ENCODE measurements at regions not wholly inside any gene's neighbourhood (a gene's known extent, or its start where the extent isn't known, plus 50 kb on each side); places are given as distances from the start of the nearest gene placed in this dataset.
"Not testable (repeated sequence)": the region's sequence is repeated elsewhere in the genome, so short reads cannot be mapped to it uniquely, and the experiment has no call there.

DNA sequence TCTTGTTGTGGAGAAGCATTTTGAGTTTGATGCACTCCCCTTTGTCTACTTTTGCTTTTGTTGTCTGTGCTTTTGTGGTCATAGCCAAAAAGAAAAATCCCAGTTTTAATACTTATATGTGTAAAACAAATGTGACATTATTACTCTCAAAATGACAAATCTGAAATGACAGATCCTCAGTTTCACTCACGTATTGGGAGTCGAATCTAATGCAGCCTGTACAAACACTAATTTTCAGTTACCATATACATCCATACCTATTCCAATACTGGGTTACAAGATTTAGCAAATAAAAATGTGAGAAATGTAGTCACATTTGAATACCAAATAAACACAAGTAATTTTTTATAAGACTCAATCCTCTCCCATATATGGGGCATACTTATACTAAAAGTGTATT is 148.2 kb upstream of the ZNF516 start:
- no peak for DNase-seq (ENCODE audit: low spot score)

DNA sequence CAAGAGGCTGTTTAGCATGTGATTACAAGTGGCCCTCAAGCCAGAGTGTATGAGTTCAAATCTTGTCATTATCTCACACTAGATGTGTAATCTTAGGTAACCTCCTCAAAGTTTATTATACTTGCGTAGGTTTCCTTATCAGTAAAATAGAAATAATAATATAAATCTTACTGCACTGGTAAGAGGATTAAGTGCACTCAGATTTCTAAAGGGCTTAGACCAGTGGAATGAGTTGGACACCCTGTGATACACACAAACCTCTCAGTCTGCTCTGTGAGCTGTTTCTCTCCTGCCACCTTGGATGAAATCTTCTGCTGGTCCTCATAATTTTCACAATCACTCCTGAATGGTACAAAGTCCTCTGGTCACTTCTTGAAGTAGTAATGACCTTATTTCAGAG is 145.4 kb upstream of the ZNF516 start:
- DNase-seq (ENCODE audit: low spot score), result no peak

GRCh38 chr18:76634564-76634963 is 139.5 kb upstream of the ZNF516 start:
- DNase-seq (ENCODE audit: low spot score), result no peak

- DNase-seq (ENCODE audit: low spot score), result no peak
Measured at GRCh38 chr18:76633588-76634269, 138.7 kb upstream of the ZNF516 start.

GRCh38 chr18:76627444-76627843 is 132.4 kb upstream of the ZNF516 start:
- DNase-seq (ENCODE audit: low spot score), result no peak

GRCh38 chr18:76626991-76627390 is 131.9 kb upstream of the ZNF516 start:
- DNase-seq (ENCODE audit: low spot score), result no peak

- no peak for DNase-seq (ENCODE audit: low spot score)
Measured at GRCh38 chr18:76622651-76623050, 127.6 kb upstream of the ZNF516 start.

- DNase-seq (ENCODE audit: low spot score), result no peak
Measured at GRCh38 chr18:76621782-76622495, 126.9 kb upstream of the ZNF516 start.

DNA sequence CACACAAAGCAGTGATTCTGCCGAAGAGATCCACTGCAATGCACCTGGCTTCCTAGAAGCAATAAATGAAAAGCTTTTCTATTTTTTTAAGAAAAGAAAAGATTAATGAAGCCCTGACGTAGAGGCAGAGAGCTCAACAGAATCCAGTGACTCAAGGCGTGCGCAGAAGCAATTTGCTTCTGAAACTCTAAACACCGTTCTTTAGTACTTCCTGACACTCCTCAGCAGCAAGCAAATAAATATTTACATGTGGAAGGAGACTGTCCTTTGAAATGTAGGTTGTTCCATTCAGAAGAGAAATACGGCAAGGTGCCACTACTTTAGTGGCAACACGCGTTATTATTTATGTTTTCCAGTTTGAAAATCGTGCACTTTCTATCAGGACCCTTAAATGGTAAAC is 126.2 kb upstream of the ZNF516 start:
- no peak for DNase-seq (ENCODE audit: low spot score)

DNA sequence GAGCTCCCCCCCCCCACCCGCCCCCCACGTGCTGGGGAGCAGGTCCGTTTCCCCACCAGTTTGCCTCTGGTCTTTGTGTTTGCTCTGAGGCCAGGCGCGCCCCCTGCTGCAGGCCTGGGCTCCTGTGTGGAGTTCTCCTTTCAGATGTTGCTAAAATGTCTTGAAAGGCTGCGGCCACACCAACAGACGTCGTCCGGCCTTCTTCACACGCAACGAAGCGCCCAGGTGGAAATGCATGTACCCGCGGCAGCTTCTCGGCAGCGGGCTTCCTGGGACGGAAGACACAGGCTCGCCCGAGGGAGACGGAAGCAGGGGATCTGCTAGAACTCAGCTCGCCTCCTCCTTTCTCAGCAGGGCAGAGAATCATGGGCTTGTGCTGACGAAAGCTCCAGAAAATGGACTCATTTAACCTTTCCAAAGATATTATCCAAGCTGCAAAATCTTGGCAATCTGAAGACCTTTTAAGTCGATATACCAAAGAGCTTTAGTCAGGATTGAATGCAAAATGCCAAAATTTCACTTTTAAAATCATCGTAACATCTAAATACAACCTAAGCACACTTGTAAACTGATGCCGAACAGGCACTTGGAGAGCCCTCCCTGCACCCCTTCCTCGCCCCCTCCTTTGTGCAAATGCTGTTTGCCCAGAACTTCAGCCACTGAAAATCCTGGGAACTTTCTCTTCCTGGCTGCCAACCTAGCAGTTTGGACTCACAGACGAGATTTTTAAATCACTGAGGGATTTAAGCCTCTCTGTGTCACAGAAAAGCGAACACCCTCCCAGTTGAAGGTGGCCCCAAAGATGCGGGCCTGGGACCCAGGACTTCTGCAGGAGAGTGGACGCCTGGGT is 125.5 kb upstream of the ZNF516 start:
- DNase-seq (ENCODE audit: low spot score), result peak; percentile 38

DNA sequence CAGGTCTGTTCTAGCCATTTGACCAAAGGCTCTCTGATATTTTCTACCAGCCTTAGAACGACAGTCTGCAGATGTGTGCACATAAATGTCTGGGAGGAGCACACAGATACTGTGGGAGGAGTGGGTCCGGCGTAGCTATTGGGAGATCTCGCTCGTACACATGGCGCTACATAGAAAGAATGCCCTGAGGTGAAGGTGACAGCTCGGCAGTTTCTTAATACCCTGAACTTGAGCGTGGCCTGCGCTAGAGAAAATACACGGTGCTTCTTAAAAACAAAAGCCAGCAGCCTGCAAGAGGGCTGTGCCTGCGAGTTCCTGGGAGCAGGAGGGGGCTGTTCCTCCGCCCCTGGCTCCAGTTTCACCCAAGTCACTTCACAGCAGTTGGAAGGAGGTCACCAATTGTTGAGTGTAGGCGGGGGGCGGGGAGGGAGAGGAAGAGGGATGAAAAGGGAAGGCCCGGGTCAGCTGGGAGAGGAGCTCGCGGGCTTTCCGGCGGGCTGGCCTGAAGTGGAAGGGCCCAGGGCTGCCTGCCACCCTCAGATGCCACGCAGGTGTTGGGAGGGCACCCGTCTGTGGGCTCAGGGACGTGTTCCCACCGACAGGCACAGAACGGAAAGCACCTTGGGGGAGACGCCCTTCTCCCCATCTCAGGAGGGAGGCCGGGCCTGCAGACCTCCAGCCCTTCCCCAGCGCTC is 124.7 kb upstream of the ZNF516 start:
- peak; percentile 53 for DNase-seq (ENCODE audit: low spot score)

DNA sequence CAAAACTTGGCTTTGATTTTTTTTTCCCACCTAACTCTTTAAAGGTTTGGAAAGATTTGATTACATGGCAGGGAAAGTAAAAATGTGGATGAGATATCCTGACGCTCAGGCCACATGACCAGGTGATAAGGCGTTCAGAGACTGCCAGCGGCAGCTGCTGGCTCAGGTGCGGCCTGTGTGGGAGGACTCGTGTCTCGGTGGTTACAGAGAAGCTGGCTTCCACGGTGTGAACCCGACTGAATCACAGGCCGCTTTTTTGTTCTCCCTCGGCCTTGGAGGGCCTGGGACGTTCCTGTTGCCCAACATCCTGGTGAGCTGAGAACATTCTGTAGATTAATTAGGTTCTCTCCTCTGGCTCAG is 124.2 kb upstream of the ZNF516 start:
- DNase-seq (ENCODE audit: low spot score), result no peak

DNA sequence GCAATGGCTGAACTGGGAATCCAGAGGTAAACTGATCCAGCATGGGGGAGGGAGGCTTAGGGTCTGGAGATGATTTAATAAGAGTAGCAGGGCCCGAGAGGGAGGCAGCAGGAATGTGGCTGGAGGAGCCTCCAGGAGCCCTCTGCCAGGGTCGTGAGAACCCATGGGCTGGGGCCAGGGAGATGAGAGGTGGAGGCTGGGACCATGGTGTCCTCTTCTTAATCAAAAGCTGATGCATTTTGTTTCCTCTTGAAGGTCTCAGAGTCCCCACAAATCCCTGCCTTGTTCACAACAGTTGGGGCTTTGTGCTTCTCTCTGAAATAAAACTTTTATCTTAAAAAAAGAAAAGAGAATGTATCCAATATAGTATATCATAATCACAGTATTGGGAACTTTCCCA is 123.7 kb upstream of the ZNF516 start:
- no peak for DNase-seq (ENCODE audit: low spot score)

DNA sequence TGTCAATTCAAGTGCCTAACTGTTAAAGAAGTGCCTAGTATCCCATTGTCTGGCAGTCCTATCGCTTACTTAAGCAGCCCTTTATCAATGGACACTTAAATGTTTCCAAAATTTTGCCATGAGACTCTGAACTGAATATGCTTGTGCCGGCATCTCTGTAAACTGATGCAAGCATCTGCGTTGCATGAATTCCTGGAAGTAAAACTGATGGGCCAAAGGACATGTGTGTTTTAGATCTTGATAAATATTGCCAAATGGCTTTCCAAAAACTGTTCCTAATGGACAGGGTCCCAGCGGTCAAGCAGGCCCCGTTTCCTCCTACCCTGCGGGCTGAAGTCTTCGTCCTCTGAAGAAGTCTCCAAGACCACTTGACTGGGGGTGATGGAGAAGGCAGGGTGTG is 121.3 kb upstream of the ZNF516 start:
- DNase-seq (ENCODE audit: low spot score), result no peak

- DNase-seq (ENCODE audit: low spot score), result no peak
Measured at GRCh38 chr18:76615065-76615733, 120.2 kb upstream of the ZNF516 start.

DNA sequence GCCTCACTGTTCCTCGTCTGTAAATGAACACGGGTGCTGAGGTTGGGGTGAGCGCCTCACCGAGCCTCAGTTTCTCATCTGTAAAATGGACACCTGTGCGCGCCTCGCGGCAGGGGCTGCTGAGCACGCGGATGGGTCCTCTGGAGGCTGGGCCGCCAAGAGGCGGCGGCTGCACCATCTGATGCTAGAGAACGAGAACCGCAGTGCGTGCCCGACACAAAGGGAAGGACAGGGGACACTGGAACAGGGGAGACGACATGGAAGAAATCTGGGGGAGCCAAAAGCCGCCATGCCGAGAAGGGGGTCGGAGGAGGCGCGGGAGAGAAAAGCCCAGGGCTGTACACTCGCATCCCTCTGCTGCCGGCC is 118.7 kb upstream of the ZNF516 start:
- no peak for DNase-seq (ENCODE audit: low spot score)

DNA sequence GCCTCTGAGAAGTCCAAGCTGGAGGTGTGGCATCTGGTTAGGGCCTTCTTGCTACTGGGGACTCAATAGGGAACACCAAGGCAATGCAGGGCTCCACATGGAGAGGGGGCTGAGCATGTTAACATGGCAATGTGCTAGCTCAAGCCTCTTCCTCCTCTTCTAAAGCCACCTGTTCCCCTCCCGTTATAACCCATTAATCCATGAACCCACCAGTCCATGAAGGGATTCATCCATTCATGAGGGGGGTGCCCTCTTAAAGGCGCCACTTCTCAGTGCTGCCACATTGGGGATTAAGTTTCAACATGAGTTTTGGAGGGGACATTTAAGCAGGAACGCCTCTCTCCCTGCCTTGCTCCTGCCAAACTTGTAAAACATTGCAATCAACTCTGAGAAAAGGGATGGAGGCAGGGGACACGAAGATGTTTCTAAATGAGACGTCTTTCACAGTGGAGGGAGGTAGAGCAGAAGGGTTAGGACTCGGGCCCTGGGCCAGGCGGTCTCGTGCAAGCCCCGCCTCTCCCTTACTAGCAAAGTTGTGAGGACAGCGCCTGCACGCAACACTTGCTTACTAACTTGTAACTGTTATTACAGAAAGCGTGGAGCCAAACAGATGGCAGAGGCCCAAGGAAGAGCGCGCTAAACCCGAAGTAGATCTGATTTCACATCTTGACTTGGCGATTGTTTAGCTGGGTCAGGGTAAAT is 118.2 kb upstream of the ZNF516 start:
- DNase-seq (ENCODE audit: low spot score), result no peak

GRCh38 chr18:76611750-76612045 is 116.7 kb upstream of the ZNF516 start:
- DNase-seq (ENCODE audit: low spot score), result not testable (repeated sequence)

DNA sequence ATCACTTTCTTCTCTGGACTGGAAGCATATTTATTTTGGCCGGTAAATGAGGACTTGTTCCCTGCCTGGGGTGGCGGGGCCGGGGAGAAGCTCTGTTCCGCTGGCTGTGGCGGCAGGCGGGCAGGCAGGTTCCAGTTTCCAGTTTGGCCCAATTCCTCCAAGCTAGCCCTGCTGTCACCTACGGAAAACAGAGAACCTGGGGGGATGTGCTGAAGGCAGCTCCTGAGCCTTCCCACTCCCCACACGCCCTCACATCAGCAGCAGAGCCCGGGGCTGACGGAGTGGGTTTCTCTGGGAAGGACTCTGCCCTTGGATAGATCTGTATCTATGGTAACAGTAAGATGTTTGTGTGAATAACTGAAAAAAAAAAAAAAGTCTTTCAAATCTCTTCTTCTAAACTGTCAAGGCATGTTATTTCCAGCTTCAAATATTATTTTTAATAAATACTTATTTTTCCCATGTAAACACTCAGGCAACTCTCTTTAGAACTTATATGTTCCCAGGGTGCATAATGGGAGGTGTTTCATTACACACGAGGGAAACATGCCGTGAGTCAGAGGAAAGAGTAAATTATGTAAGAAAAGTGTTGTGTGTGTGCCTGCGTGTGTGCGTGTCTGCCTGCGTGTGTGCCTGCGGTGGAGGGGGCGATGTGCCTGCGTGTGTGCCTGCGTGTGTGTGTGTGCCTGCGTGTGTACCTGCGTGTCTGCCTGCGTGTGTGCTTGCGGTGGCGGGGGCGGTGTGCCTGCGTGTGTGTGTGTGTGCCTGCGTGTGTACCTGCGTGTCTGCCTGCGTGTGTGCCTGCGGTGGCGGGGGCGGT is 116.1 kb upstream of the ZNF516 start:
- no peak for DNase-seq (ENCODE audit: low spot score)

GRCh38 chr18:76610012-76610411 is 115.0 kb upstream of the ZNF516 start:
- no peak for DNase-seq (ENCODE audit: low spot score)

All from putamen (tissue), 1 donor.